H9 (cell line): ENCODE measurements at regions not wholly inside any gene's neighbourhood (a gene's known extent, or its start where the extent isn't known, plus 50 kb on each side); places are given as distances from the start of the nearest gene placed in this dataset.
"Not testable (repeated sequence)": the region's sequence is repeated elsewhere in the genome, so short reads cannot be mapped to it uniquely, and the experiment has no call there.

Source experiments
- DNase-seq: peaks from one replicate; pipeline ENCODE4 v3.0.0-alpha.2; 2017
- H2AFZ ChIP-seq: one replicate; pipeline ENCODE4 v1.6.1; 2013; ENCODE audit warnings: mild to moderate bottlenecking, low read length, control low read depth, moderate library complexity
- H2AK5ac ChIP-seq: 2 replicates; pipeline ENCODE4 v1.6.1; 2013; ENCODE audit warnings: low read length, control low read depth, mixed read lengths; ENCODE audit not compliant: insufficient read length
- H2BK120ac ChIP-seq: one replicate; pipeline ENCODE4 v1.6.1; 2013; ENCODE audit warnings: low read depth, mild to moderate bottlenecking, low read length, control low read depth, inconsistent platforms; ENCODE audit not compliant: poor library complexity, severe bottlenecking
- H2BK12ac ChIP-seq: 2 replicates; pipeline ENCODE4 v1.6.1; 2013; ENCODE audit warnings: low read length, control low read depth, mixed read lengths, low read depth; ENCODE audit not compliant: insufficient read length
- H2BK15ac ChIP-seq: 2 replicates; pipeline ENCODE4 v1.6.1; 2013; ENCODE audit warnings: low read depth, low read length, control low read depth
- H2BK20ac ChIP-seq: one replicate; pipeline ENCODE4 v1.6.1; 2013; ENCODE audit warnings: low read depth, mild to moderate bottlenecking, low read length, control low read depth, inconsistent platforms; ENCODE audit not compliant: poor library complexity, severe bottlenecking
- H2BK5ac ChIP-seq: 2 replicates; pipeline ENCODE4 v1.6.1; 2013; ENCODE audit warnings: low read length, control low read depth, mixed read lengths; ENCODE audit not compliant: insufficient read length
- H3K14ac ChIP-seq: 2 replicates; pipeline ENCODE4 v1.6.1; 2013; ENCODE audit warnings: low read length, control low read depth; ENCODE audit not compliant: insufficient read depth
- H3K18ac ChIP-seq: 2 replicates; pipeline ENCODE4 v1.6.1; 2013; ENCODE audit warnings: low read depth, mild to moderate bottlenecking, mixed read lengths, low read length, control low read depth; ENCODE audit not compliant: insufficient read length
- H3K23ac ChIP-seq: 2 replicates; pipeline ENCODE4 v1.6.1; 2013; ENCODE audit warnings: low read length, control low read depth, mixed read lengths, low read depth; ENCODE audit not compliant: insufficient read length
- H3K23me2 ChIP-seq: 2 replicates; pipeline ENCODE4 v1.6.1; 2013; ENCODE audit warnings: low read depth, mild to moderate bottlenecking, mixed read lengths, low read length, control low read depth; ENCODE audit not compliant: insufficient read length, poor library complexity, severe bottlenecking
- H3K27ac ChIP-seq: 2 replicates; pipeline ENCODE4 v1.5.1; 2013; ENCODE audit warnings: low read length, control low read depth, mixed read lengths, low read depth; ENCODE audit not compliant: insufficient read length
- H3K27me3 ChIP-seq: 2 replicates; pipeline ENCODE4 v1.6.1; 2013; ENCODE audit warnings: low read length, control low read depth, inconsistent platforms; ENCODE audit not compliant: insufficient read depth
- H3K4ac ChIP-seq: 2 replicates; pipeline ENCODE4 v1.6.1; 2013; ENCODE audit warnings: low read depth, mild to moderate bottlenecking, control low read depth, inconsistent platforms, low read length, moderate library complexity
- H3K4me1 ChIP-seq: 2 replicates; pipeline ENCODE4 v1.6.1; 2013; ENCODE audit warnings: low read length, control low read depth, inconsistent platforms; ENCODE audit not compliant: insufficient read depth
- H3K4me2 ChIP-seq: 2 replicates; pipeline ENCODE4 v1.6.1; 2013; ENCODE audit warnings: low read length, control low read depth, mixed read lengths; ENCODE audit not compliant: insufficient read length, insufficient read depth
- H3K56ac ChIP-seq: 2 replicates; pipeline ENCODE4 v1.6.1; 2013; ENCODE audit warnings: low read depth, mild to moderate bottlenecking, mixed read lengths, low read length, control low read depth; ENCODE audit not compliant: insufficient read length
- H3K79me1 ChIP-seq: 2 replicates; pipeline ENCODE4 v1.6.1; 2013; ENCODE audit warnings: low read depth, mild to moderate bottlenecking, moderate library complexity, low read length, control low read depth, inconsistent platforms; ENCODE audit not compliant: insufficient read depth, poor library complexity, severe bottlenecking
- H3K79me2 ChIP-seq: 2 replicates; pipeline ENCODE4 v1.6.1; 2013; ENCODE audit warnings: low read length, control low read depth, inconsistent platforms; ENCODE audit not compliant: insufficient read depth
- H3K9ac ChIP-seq: 2 replicates; pipeline ENCODE4 v1.6.1; 2013; ENCODE audit warnings: low read length, control low read depth, mixed read lengths; ENCODE audit not compliant: insufficient read length; ENCODE audit errors: extremely low read depth
- H3K9me3 ChIP-seq: one replicate; pipeline ENCODE4 v1.6.1; 2013; ENCODE audit warnings: low read depth, low read length, inconsistent platforms; ENCODE audit not compliant: control insufficient read depth
- H3T11ph ChIP-seq: one replicate; pipeline ENCODE4 v1.6.1; 2013; ENCODE audit warnings: mild to moderate bottlenecking, low read length, control low read depth, inconsistent platforms
- H4K20me1 ChIP-seq: one replicate; pipeline ENCODE4 v1.6.1; 2013; ENCODE audit not compliant: control insufficient read depth, insufficient read length, insufficient read depth
- H4K5ac ChIP-seq: 2 replicates; pipeline ENCODE4 v1.6.1; 2013; ENCODE audit warnings: low read depth, mild to moderate bottlenecking, mixed read lengths, low read length, control low read depth; ENCODE audit not compliant: insufficient read length
- H4K8ac ChIP-seq: replicated peaks from 2 replicates; pipeline ENCODE4 v1.6.1; 2013; ENCODE audit warnings: low read length, control low read depth, mixed read lengths, low read depth; ENCODE audit not compliant: insufficient read length
- H4K91ac ChIP-seq: 2 replicates; pipeline ENCODE4 v1.6.1; 2013; ENCODE audit warnings: low read depth, mild to moderate bottlenecking, moderate library complexity, mixed read lengths, low read length, control low read depth; ENCODE audit not compliant: insufficient read length
- H3K27ac Mint-ChIP-seq, 3 experiments: 2 replicates in 2 of 3; 3 replicates in 1 of 3; pipeline ENCODE4 v1.8.0; 2020 to 2021; ENCODE audit warnings: mixed read lengths in 3 of 3, mild to moderate bottlenecking in 1 of 3, moderate library complexity in 1 of 3
- H3K27me3 Mint-ChIP-seq: 2 replicates; pipeline ENCODE4 v1.8.0; 2021; ENCODE audit warnings: low read depth, mild to moderate bottlenecking, moderate library complexity, mixed read lengths
- H3K36me3 Mint-ChIP-seq, 3 experiments: 2 replicates in 2 of 3; 3 replicates in 1 of 3; pipeline ENCODE4 v1.8.0; 2020 to 2021; ENCODE audit warnings: low read depth in 3 of 3, mixed read lengths in 3 of 3; ENCODE audit not compliant: insufficient read depth in 1 of 3
- H3K4me1 Mint-ChIP-seq, 2 experiments: 2 replicates each; pipeline ENCODE4 v1.8.0; 2020; ENCODE audit warnings: mixed read lengths in 2 of 2
- H3K4me3 Mint-ChIP-seq, 2 experiments: 2 replicates in 1 of 2; 3 replicates in 1 of 2; pipeline ENCODE4 v1.8.0; 2020 to 2021; ENCODE audit warnings: mild to moderate bottlenecking in 2 of 2, mixed read lengths in 2 of 2, moderate library complexity in 1 of 2
- H3K9me3 Mint-ChIP-seq, 2 experiments: 2 replicates in 1 of 2; 3 replicates in 1 of 2; pipeline ENCODE4 v1.8.0; 2020; ENCODE audit warnings: mild to moderate bottlenecking in 2 of 2, mixed read lengths in 2 of 2, moderate library complexity in 1 of 2
- WGBS: extraction: QIAGEN DNeasy Blood & Tissue Kit; methylation state at CpG from one replicate; pipeline ENCODE4 v1.1.7; 2013; ENCODE audit warnings: missing lambda C conversion rate, low lambda C conversion rate, mixed read lengths; ENCODE audit not compliant: insufficient read length; ENCODE audit errors: extremely low coverage; 5-methylcytosine and 5-hydroxymethylcytosine counted together

DNA sequence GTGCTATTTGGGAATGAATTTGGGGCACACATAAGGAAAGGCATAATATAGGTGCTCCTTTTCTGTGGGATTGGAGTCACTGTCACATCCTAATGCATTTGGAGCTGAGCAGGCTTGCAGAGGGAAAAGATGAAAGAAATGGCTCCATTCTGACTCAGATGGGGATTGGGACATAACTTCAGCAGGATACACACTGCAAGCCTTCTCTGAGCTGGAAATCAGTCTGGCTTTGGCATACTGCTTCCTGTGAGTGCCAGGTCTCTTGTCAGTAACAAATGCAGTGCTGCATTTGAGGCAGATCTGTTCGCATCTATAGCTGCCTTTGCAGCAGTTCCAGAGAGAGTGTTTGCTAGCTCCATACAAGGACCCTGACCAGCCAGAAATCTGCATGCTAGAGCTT lies 98.7 kb downstream of the SRGAP2 start:
- not testable (repeated sequence) for H4K20me1 ChIP-seq, H3K27me3 ChIP-seq, H3K9ac ChIP-seq, H3K4me1 Mint-ChIP-seq, H3K79me2 ChIP-seq, H2BK20ac ChIP-seq, H4K5ac ChIP-seq, H3K14ac ChIP-seq, H3K27ac ChIP-seq, H3K23ac ChIP-seq, H3K18ac ChIP-seq, H4K8ac ChIP-seq, H2BK120ac ChIP-seq, H3T11ph ChIP-seq, H3K23me2 ChIP-seq, H2AFZ ChIP-seq, DNase-seq, H3K4ac ChIP-seq, H3K4me3 Mint-ChIP-seq, H3K9me3 ChIP-seq, H2BK15ac ChIP-seq, H3K4me2 ChIP-seq, H3K9me3 Mint-ChIP-seq, H3K4me1 ChIP-seq, H2AK5ac ChIP-seq, H2BK5ac ChIP-seq, H3K27ac Mint-ChIP-seq, H2BK12ac ChIP-seq, H4K91ac ChIP-seq, H3K79me1 ChIP-seq, H3K56ac ChIP-seq, H3K27me3 Mint-ChIP-seq
- H3K36me3 Mint-ChIP-seq: peaks cover 9 to 11% (median 10%) of the 10 kb centered on the region in 3 experiments; a peak in 6 of 7 replicates
- no CpG with 5 or more reads among the region's 1 CpG for WGBS

DNA sequence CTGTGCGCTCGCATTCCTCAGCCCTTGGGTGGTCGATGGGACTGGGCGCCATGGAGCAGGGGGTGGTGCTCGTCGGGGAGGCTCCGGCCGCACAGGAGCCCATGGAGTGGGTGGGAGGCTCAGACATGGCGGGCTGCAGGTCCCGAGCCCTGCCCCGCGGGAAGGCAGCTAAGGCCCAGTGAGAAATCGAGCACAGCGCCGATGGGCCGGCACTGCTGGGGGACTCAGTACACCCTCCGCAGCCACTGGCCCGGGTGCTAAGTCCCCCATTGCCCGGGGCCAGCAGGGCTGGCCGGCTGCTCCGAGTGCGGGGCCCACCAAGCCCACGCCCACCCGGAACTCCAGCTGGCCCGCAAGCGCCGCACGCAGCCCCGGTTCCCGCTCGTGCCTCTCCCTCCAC lies 104.1 kb downstream of the SRGAP2 start:
- not testable (repeated sequence) for H3T11ph ChIP-seq, H2AK5ac ChIP-seq, H3K9me3 Mint-ChIP-seq, H3K4me1 Mint-ChIP-seq, H3K79me1 ChIP-seq, H4K91ac ChIP-seq, H4K5ac ChIP-seq, H4K8ac ChIP-seq, H2BK120ac ChIP-seq, H3K14ac ChIP-seq, H3K27ac ChIP-seq, H2BK12ac ChIP-seq, H3K9ac ChIP-seq, H3K4ac ChIP-seq, H3K27me3 ChIP-seq, H3K9me3 ChIP-seq, H4K20me1 ChIP-seq, H2BK5ac ChIP-seq, H2AFZ ChIP-seq, H3K27ac Mint-ChIP-seq, H3K23me2 ChIP-seq, H2BK20ac ChIP-seq, H3K27me3 Mint-ChIP-seq, DNase-seq, H3K18ac ChIP-seq, H3K79me2 ChIP-seq, H3K4me3 Mint-ChIP-seq, H3K4me1 ChIP-seq, H3K4me2 ChIP-seq, H2BK15ac ChIP-seq, H3K23ac ChIP-seq, H3K56ac ChIP-seq
- WGBS: no CpG with 5 or more reads among the region's 31 CpGs
- peaks cover 9 to 11% (median 10%) of the 10 kb centered on the region in 3 experiments; a peak in 6 of 7 replicates for H3K36me3 Mint-ChIP-seq
